PFSK-1 (cell line): ENCODE measurements at regions not wholly inside any gene's neighbourhood (a gene's known extent, or its start where the extent isn't known, plus 50 kb on each side); places are given as distances from the start of the nearest gene placed in this dataset.

ENCODE experiments used
- FOXP2 ChIP-seq: optimal IDR thresholded peaks from 2 replicates; pipeline ENCODE3; 2011; ENCODE audit warnings: borderline replicate concordance, control low read depth, inconsistent platforms; ENCODE audit not compliant: insufficient read depth; ENCODE audit errors: extremely low read length, extremely low read depth
- POLR2AphosphoS5 ChIP-seq: IDR thresholded peaks from 2 replicates; pipeline ENCODE4 v1.6.1; 2012; ENCODE audit warnings: low read depth, mild to moderate bottlenecking, control low read depth, low read length, moderate library complexity
- REST ChIP-seq, 2 experiments: IDR thresholded peaks; 2 replicates each; pipeline versions ENCODE4 v1.6.1 to v1.8.0; 2011 to 2012; ENCODE audit warnings: low read depth in 2 of 2, low read length in 2 of 2, control low read depth in 1 of 2, inconsistent platforms in 1 of 2, mild to moderate bottlenecking in 1 of 2, moderate library complexity in 1 of 2; ENCODE audit not compliant: insufficient read depth in 1 of 2
- SIN3A ChIP-seq: IDR thresholded peaks from 2 replicates; pipeline ENCODE4 v1.6.1; 2012; ENCODE audit warnings: mild to moderate bottlenecking, low read length, moderate library complexity, borderline replicate concordance; ENCODE audit not compliant: insufficient read depth
- TAF1 ChIP-seq: IDR thresholded peaks from 2 replicates; pipeline ENCODE4 v1.6.1; 2012; ENCODE audit warnings: low read length, control low read depth, borderline replicate concordance; ENCODE audit not compliant: insufficient read depth

GRCh38 chr18:73791081-73791480 lies 356.6 kb downstream of the FBXO15 start:
- no peak for TF ChIP-seq POLR2AphosphoS5
- no peak for TF ChIP-seq SIN3A
- no peak for TF ChIP-seq REST (IDR thresholded peaks at IDR 0.05; ENCODE audit: insufficient read depth in 1 of 2, low read depth in 2 of 2, low read length in 2 of 2)
- no peak for TF ChIP-seq TAF1
- no peak for TF ChIP-seq FOXP2

DNA sequence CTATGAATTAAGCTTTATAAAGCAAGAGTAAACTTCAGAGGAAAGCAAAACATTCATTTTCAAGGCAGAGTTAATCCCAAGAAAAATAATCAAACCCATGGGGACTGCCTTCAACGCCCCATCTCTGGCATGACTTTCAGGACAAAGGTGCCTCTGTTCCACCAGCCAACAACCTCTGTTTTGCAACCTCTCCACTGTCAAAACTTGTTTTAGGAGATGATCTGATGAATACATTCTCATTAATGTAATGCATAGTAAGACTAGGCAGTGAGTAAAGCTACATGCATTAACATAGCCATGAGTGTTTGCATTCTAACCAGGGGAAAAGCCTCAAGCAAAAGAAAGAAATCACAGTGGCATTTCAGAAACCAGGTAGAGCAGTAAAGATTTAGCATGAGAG lies 357.0 kb downstream of the FBXO15 start:
- TF ChIP-seq TAF1, result no peak
- TF ChIP-seq FOXP2, result no peak
- TF ChIP-seq SIN3A, result no peak
- TF ChIP-seq POLR2AphosphoS5, result no peak
- TF ChIP-seq REST (IDR thresholded peaks at IDR 0.05; ENCODE audit: insufficient read depth in 1 of 2, low read depth in 2 of 2, low read length in 2 of 2), result no peak

DNA sequence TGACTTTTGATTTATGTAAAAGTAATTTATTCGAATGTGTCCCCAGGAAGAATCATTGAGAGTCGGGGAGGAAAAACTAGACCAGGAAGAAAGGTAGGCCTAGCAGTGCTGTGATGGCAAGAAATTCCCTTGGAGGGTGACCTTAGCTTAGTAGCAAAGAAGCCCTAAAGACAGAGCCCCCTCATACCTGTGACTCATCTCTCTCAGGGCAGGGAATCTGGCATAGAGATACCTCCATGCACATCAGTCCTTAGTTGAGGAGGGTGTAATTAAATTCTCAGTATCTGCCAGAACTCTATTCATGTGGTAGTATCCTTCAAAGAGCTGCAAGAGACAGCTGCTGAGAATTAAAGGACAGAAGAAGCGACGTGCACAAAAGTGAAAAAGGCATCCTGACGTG lies 360.3 kb downstream of the FBXO15 start:
- no peak for TF ChIP-seq TAF1
- no peak for TF ChIP-seq SIN3A
- TF ChIP-seq REST (IDR thresholded peaks at IDR 0.05; ENCODE audit: insufficient read depth in 1 of 2, low read depth in 2 of 2, low read length in 2 of 2), result no peak
- no peak for TF ChIP-seq POLR2AphosphoS5
- TF ChIP-seq FOXP2, result no peak

DNA sequence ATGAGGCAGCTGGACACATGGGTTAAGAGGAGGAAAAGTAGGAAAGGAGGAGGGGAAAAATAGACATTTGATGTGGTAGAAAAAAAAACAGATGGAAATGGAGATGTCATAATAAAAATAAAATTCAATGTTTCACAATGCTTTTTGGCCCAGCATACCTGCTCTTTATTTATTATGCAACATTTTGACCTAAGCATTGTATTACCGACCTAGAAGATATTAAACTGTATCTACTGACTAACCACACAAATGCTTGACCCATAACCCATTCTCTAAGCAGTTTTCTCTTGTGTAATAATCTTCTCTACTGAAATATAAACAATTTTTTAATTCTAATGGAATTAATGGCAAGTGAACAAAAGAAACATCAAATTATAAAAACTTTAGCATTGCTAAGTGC lies 362.3 kb downstream of the FBXO15 start:
- TF ChIP-seq POLR2AphosphoS5, result no peak
- TF ChIP-seq REST (IDR thresholded peaks at IDR 0.05; ENCODE audit: insufficient read depth in 1 of 2, low read depth in 2 of 2, low read length in 2 of 2), result no peak
- TF ChIP-seq SIN3A, result no peak
- no peak for TF ChIP-seq TAF1
- no peak for TF ChIP-seq FOXP2

- TF ChIP-seq REST (IDR thresholded peaks at IDR 0.05; ENCODE audit: insufficient read depth in 1 of 2, low read depth in 2 of 2, low read length in 2 of 2) (no peak), FOXP2 (no peak), SIN3A (no peak), TAF1 (no peak), POLR2AphosphoS5 (no peak)
Observed at GRCh38 chr18:73784853-73785252, 362.8 kb downstream of the FBXO15 start.
